ENCODE measurements at regions not wholly inside any gene's neighbourhood (a gene's known extent, or its start where the extent isn't known, plus 50 kb on each side); places are given as distances from the start of the nearest gene placed in this dataset.
"Not testable (repeated sequence)": the region's sequence is repeated elsewhere in the genome, so short reads cannot be mapped to it uniquely, and the experiment has no call there.

DNA sequence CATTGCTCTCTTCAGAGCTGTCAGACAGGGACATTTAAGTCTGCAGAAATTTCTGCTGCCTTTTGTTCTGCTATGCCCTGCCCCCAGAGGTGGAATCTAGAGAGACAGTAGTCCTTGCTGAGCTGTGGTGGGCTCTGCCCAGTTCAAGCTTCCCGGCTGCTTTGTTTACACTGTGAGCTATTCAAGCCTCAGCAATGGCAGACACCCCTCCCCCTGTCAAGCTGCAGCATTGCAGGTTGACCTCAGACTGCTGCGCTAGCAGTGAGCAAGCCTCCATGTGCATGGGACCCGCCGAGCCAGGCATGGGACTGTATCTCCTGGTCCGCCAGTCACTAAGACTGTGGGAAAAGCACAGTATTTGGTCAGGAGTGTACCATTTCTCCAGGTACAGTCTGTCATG, 53.6 kb upstream of the MAPK10 start:
- DNase-seq (ENCODE audit: low read depth), result not testable (repeated sequence)

- DNase-seq (ENCODE audit: low read depth), result no peak
Observed at GRCh38 chr4:86414686-86415085, 54.8 kb upstream of the MAPK10 start.

DNA sequence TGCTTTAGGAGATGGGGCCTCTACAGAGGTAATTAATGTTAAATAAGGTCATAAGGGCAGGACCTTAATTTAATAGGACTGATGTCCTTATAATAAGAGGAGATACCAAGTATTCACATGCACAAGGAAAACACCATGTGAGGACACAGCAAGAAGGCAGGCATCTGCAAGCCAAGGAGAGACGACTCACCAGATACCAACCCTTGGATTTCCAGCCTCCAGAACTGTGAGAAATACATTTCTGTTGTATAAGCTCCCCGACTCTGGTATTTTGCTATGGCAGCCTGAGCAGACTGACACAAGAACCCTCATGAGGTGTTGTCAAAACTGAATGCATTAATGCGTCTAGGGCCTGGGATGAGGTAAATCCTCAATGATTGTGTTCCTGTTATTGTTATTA, 56.2 kb upstream of the MAPK10 start:
- DNase-seq (ENCODE audit: low read depth), result no peak

GRCh38 chr4:86421461-86421860, 61.6 kb upstream of the MAPK10 start:
- no peak for DNase-seq (ENCODE audit: low read depth)

GRCh38 chr4:86431543-86432116, 71.8 kb upstream of the MAPK10 start:
- no peak for DNase-seq (ENCODE audit: low read depth)

GRCh38 chr4:86432559-86433134, 72.8 kb upstream of the MAPK10 start:
- DNase-seq (ENCODE audit: low read depth), result no peak

DNA sequence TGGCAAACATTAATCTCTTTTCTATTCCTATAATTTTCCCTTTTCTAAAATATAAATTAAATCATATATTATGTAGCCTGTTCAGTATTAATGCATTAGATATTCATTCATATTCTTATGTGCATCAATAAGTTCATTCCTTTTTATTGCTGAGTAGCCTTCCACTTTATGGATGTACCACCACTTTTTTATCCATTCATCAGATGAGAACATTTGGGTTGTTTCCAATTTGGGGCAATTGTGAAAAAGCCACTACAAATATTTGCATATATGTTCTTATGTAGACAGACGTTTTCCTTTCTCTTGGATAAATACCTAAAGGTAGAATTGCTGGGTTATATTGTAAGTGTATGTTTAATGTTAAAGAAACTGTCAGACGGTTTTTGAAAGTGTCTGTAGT, 79.4 kb upstream of the MAPK10 start:
- no peak for DNase-seq (ENCODE audit: low read depth)

DNA sequence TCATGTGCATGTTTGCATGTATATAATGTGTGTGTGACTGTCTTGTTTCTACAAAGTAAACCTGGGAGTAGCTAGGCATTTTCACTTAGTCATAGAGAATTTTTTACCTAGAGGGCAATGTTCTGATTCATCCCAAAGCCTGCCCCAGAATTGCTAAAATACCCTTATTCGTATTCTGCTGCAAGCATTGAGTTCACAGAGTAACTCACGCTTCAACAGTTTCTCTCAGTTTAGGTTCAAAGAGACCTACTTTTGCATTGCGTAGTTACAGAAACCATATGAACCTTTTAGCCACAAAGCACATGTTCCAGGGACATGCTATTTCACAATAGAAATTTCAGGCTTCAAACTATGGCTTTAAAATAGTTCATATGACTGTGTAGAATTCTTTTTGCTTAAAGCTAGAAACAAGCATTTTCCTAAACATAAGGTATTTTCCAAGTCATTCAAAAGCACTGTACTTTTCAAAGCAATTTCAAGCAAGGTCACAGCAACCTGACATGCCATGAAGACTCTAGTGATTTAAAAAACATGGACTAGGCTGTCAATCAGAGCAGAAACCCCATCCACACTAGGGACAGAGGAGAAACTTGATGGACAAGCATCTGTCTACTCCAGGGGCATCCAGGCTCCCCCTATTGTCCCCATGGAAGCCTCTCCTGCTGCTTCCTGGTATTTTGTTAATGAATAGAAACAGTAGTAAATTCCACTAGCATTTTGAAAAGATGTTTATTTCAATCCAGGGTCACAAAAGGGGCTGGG, 81.5 kb upstream of the MAPK10 start:
- no peak for DNase-seq (ENCODE audit: low read depth)

GRCh38 chr4:86442881-86443280, 83.0 kb upstream of the MAPK10 start:
- DNase-seq (ENCODE audit: low read depth), result no peak

DNA sequence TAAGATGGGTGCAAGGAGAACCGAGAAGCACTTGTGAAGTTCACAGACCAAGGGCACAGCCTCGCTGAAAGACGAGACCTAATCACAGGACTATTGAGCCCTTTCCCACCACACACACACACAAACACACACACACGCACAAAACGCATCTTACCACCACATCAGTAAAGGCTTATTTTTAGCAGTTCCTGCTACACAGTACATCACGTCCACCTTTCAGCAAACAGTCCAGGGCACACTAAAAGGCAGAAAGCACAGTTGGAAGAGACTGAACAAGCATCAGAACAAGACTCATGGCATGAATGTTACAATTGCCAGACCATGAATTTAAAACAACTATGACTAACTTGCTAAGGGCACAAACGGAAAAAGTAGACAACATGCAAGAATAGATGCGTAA, 83.6 kb upstream of the MAPK10 start:
- no peak for DNase-seq (ENCODE audit: low read depth)

- DNase-seq (ENCODE audit: low read depth), result no peak
Observed at GRCh38 chr4:86446996-86447395, 87.1 kb upstream of the MAPK10 start.

DNA sequence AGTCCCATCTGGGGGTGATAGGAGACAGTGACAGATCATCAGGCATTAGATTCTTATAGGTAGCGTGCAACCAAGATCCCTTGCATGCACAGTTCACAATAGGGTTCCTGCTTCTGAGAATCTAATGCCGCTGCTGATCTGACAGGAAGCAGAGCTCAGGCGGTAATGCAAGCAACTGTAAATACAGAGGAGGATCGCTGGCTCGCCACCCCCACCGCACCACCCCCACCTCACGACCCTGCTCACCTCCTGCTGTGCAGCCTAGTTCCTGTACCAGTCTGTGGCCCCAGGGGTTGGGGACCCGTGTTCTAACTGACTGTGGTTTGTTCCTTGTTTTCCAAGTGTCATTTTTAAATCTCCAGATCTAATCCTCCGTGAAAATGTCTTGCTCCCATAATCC, 89.0 kb upstream of the MAPK10 start:
- DNase-seq (ENCODE audit: low read depth), result no peak

- DNase-seq (ENCODE audit: low read depth), result no peak
Observed at GRCh38 chr4:86449746-86450588, 90.1 kb upstream of the MAPK10 start.

GRCh38 chr4:86450861-86451260, 91.0 kb upstream of the MAPK10 start:
- DNase-seq (ENCODE audit: low read depth), result no peak

GRCh38 chr4:86451560-86452330, 91.9 kb upstream of the MAPK10 start:
- no peak for DNase-seq (ENCODE audit: low read depth)

GRCh38 chr4:86452422-86452891, 92.6 kb upstream of the MAPK10 start:
- no peak for DNase-seq (ENCODE audit: low read depth)

- DNase-seq (ENCODE audit: low read depth), result no peak
Observed at GRCh38 chr4:86452924-86453531, 93.2 kb upstream of the MAPK10 start.

DNA sequence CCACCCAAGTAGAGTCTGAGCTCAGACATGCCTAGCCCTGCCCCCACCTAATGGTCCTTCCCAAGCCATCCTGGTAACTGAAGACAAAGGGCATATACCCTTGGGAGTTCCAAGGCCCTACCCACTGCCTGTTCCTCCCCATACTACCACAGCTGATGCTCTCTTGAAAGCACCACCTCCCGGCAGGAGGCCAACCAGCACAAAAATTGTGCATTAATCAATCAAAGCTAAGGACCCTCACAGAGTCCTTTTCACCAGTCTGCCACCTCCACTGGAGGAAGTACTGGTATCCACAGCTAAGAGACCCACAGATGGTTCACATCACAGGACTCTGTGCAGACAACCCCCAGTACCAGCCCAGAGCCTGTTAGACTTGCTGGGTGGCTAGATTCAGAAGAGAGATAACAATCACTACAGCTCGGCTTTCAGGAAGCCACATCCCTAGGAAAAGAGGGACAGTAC, 93.8 kb upstream of the MAPK10 start:
- DNase-seq (ENCODE audit: low read depth), result not testable (repeated sequence)

DNA sequence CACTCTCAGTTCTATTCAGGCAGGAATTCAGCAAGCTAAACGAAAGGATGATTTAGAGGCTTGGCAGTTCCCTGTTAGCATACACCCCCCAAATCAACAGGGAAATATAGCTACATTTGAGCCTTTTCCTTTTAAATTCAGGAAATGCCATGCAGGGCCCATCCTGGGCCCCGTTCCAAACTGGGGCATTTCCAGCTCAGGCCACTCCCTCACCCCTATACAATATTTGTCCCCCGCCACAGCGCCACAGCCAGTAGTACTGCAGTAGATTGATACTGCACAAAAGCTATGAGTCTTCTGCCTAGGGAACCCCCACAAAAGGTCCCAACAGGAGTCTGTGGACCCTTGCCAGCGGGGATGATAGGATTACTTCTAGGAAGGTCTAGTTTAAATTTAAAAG, 102.0 kb upstream of the MAPK10 start:
- DNase-seq (ENCODE audit: low read depth), result no peak

DNA sequence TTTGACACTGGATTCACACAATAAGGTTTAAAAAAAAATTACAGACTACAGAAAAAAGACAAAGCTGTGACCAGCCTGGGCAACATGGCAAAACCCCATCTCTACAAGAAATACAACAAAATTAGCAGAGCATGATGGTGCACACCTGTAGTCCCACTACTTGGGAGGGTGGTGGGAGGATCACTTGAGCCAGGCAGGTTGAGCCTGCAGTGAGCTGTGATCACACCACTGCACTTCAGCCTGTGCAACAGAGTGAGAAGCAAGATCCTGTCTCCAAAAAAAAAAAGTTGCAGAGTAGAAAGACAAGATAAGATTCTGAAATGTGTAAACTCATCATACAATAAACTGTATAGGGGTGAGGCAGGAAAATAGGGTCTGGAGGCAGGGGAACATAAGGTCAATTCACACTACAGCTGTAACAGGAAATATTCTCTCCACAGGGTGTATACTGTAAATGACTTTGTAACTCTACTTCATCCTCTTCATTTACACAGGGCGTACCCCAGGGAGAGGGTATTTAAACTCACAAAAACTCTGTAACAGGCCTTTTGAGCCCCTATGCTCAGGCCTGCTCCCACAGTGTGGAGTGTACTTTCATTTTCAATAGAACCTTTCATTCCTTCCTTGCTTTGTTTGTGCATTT, 112.6 kb upstream of the MAPK10 start:
- DNase-seq (ENCODE audit: low read depth), result no peak

- not testable (repeated sequence) for DNase-seq (ENCODE audit: low read depth)
Observed at GRCh38 chr4:86478151-86478550, 116.0 kb upstream of the PTPN13 start.

Data from CMK (cell line).